H9 (cell line): ENCODE measurements at regions not wholly inside any gene's neighbourhood (a gene's known extent, or its start where the extent isn't known, plus 50 kb on each side); places are given as distances from the start of the nearest gene placed in this dataset.

ENCODE experiments used
- DNase-seq: peaks from one replicate; pipeline ENCODE4 v3.0.0-alpha.2; 2017
- H2AFZ ChIP-seq: one replicate; pipeline ENCODE4 v1.6.1; 2013; ENCODE audit warnings: mild to moderate bottlenecking, low read length, control low read depth, moderate library complexity
- H2AK5ac ChIP-seq: 2 replicates; pipeline ENCODE4 v1.6.1; 2013; ENCODE audit warnings: low read length, control low read depth, mixed read lengths; ENCODE audit not compliant: insufficient read length
- H2BK120ac ChIP-seq: one replicate; pipeline ENCODE4 v1.6.1; 2013; ENCODE audit warnings: low read depth, mild to moderate bottlenecking, low read length, control low read depth, inconsistent platforms; ENCODE audit not compliant: poor library complexity, severe bottlenecking
- H2BK12ac ChIP-seq: 2 replicates; pipeline ENCODE4 v1.6.1; 2013; ENCODE audit warnings: low read length, control low read depth, mixed read lengths, low read depth; ENCODE audit not compliant: insufficient read length
- H2BK15ac ChIP-seq: 2 replicates; pipeline ENCODE4 v1.6.1; 2013; ENCODE audit warnings: low read depth, low read length, control low read depth
- H2BK20ac ChIP-seq: one replicate; pipeline ENCODE4 v1.6.1; 2013; ENCODE audit warnings: low read depth, mild to moderate bottlenecking, low read length, control low read depth, inconsistent platforms; ENCODE audit not compliant: poor library complexity, severe bottlenecking
- H2BK5ac ChIP-seq: 2 replicates; pipeline ENCODE4 v1.6.1; 2013; ENCODE audit warnings: low read length, control low read depth, mixed read lengths; ENCODE audit not compliant: insufficient read length
- H3K14ac ChIP-seq: 2 replicates; pipeline ENCODE4 v1.6.1; 2013; ENCODE audit warnings: low read length, control low read depth; ENCODE audit not compliant: insufficient read depth
- H3K18ac ChIP-seq: 2 replicates; pipeline ENCODE4 v1.6.1; 2013; ENCODE audit warnings: low read depth, mild to moderate bottlenecking, mixed read lengths, low read length, control low read depth; ENCODE audit not compliant: insufficient read length
- H3K23ac ChIP-seq: 2 replicates; pipeline ENCODE4 v1.6.1; 2013; ENCODE audit warnings: low read length, control low read depth, mixed read lengths, low read depth; ENCODE audit not compliant: insufficient read length
- H3K23me2 ChIP-seq: 2 replicates; pipeline ENCODE4 v1.6.1; 2013; ENCODE audit warnings: low read depth, mild to moderate bottlenecking, mixed read lengths, low read length, control low read depth; ENCODE audit not compliant: insufficient read length, poor library complexity, severe bottlenecking
- H3K27ac ChIP-seq: 2 replicates; pipeline ENCODE4 v1.5.1; 2013; ENCODE audit warnings: low read length, control low read depth, mixed read lengths, low read depth; ENCODE audit not compliant: insufficient read length
- H3K27me3 ChIP-seq: 2 replicates; pipeline ENCODE4 v1.6.1; 2013; ENCODE audit warnings: low read length, control low read depth, inconsistent platforms; ENCODE audit not compliant: insufficient read depth
- H3K4ac ChIP-seq: 2 replicates; pipeline ENCODE4 v1.6.1; 2013; ENCODE audit warnings: low read depth, mild to moderate bottlenecking, control low read depth, inconsistent platforms, low read length, moderate library complexity
- H3K4me1 ChIP-seq: 2 replicates; pipeline ENCODE4 v1.6.1; 2013; ENCODE audit warnings: low read length, control low read depth, inconsistent platforms; ENCODE audit not compliant: insufficient read depth
- H3K4me2 ChIP-seq: 2 replicates; pipeline ENCODE4 v1.6.1; 2013; ENCODE audit warnings: low read length, control low read depth, mixed read lengths; ENCODE audit not compliant: insufficient read length, insufficient read depth
- H3K56ac ChIP-seq: 2 replicates; pipeline ENCODE4 v1.6.1; 2013; ENCODE audit warnings: low read depth, mild to moderate bottlenecking, mixed read lengths, low read length, control low read depth; ENCODE audit not compliant: insufficient read length
- H3K79me1 ChIP-seq: 2 replicates; pipeline ENCODE4 v1.6.1; 2013; ENCODE audit warnings: low read depth, mild to moderate bottlenecking, moderate library complexity, low read length, control low read depth, inconsistent platforms; ENCODE audit not compliant: insufficient read depth, poor library complexity, severe bottlenecking
- H3K79me2 ChIP-seq: 2 replicates; pipeline ENCODE4 v1.6.1; 2013; ENCODE audit warnings: low read length, control low read depth, inconsistent platforms; ENCODE audit not compliant: insufficient read depth
- H3K9ac ChIP-seq: 2 replicates; pipeline ENCODE4 v1.6.1; 2013; ENCODE audit warnings: low read length, control low read depth, mixed read lengths; ENCODE audit not compliant: insufficient read length; ENCODE audit errors: extremely low read depth
- H3K9me3 ChIP-seq: one replicate; pipeline ENCODE4 v1.6.1; 2013; ENCODE audit warnings: low read depth, low read length, inconsistent platforms; ENCODE audit not compliant: control insufficient read depth
- H3T11ph ChIP-seq: one replicate; pipeline ENCODE4 v1.6.1; 2013; ENCODE audit warnings: mild to moderate bottlenecking, low read length, control low read depth, inconsistent platforms
- H4K20me1 ChIP-seq: one replicate; pipeline ENCODE4 v1.6.1; 2013; ENCODE audit not compliant: control insufficient read depth, insufficient read length, insufficient read depth
- H4K5ac ChIP-seq: 2 replicates; pipeline ENCODE4 v1.6.1; 2013; ENCODE audit warnings: low read depth, mild to moderate bottlenecking, mixed read lengths, low read length, control low read depth; ENCODE audit not compliant: insufficient read length
- H4K8ac ChIP-seq: replicated peaks from 2 replicates; pipeline ENCODE4 v1.6.1; 2013; ENCODE audit warnings: low read length, control low read depth, mixed read lengths, low read depth; ENCODE audit not compliant: insufficient read length
- H4K91ac ChIP-seq: 2 replicates; pipeline ENCODE4 v1.6.1; 2013; ENCODE audit warnings: low read depth, mild to moderate bottlenecking, moderate library complexity, mixed read lengths, low read length, control low read depth; ENCODE audit not compliant: insufficient read length
- H3K27ac Mint-ChIP-seq, 3 experiments: 2 replicates in 2 of 3; 3 replicates in 1 of 3; pipeline ENCODE4 v1.8.0; 2020 to 2021; ENCODE audit warnings: mixed read lengths in 3 of 3, mild to moderate bottlenecking in 1 of 3, moderate library complexity in 1 of 3
- H3K27me3 Mint-ChIP-seq: 2 replicates; pipeline ENCODE4 v1.8.0; 2021; ENCODE audit warnings: low read depth, mild to moderate bottlenecking, moderate library complexity, mixed read lengths
- H3K36me3 Mint-ChIP-seq, 3 experiments: 2 replicates in 2 of 3; 3 replicates in 1 of 3; pipeline ENCODE4 v1.8.0; 2020 to 2021; ENCODE audit warnings: low read depth in 3 of 3, mixed read lengths in 3 of 3; ENCODE audit not compliant: insufficient read depth in 1 of 3
- H3K4me1 Mint-ChIP-seq, 2 experiments: 2 replicates each; pipeline ENCODE4 v1.8.0; 2020; ENCODE audit warnings: mixed read lengths in 2 of 2
- H3K4me3 Mint-ChIP-seq, 2 experiments: 2 replicates in 1 of 2; 3 replicates in 1 of 2; pipeline ENCODE4 v1.8.0; 2020 to 2021; ENCODE audit warnings: mild to moderate bottlenecking in 2 of 2, mixed read lengths in 2 of 2, moderate library complexity in 1 of 2
- H3K9me3 Mint-ChIP-seq, 2 experiments: 2 replicates in 1 of 2; 3 replicates in 1 of 2; pipeline ENCODE4 v1.8.0; 2020; ENCODE audit warnings: mild to moderate bottlenecking in 2 of 2, mixed read lengths in 2 of 2, moderate library complexity in 1 of 2
- CTCF ChIP-seq: fragments of 200-600 bp; sonication (generic); conservative IDR thresholded peaks from 3 replicates; pipeline ENCODE4 v1.8.0; 2021; ENCODE audit warnings: antibody characterized with exemption, mild to moderate bottlenecking
- WGBS: extraction: QIAGEN DNeasy Blood & Tissue Kit; methylation state at CpG from one replicate; pipeline ENCODE4 v1.1.7; 2013; ENCODE audit warnings: missing lambda C conversion rate, low lambda C conversion rate, mixed read lengths; ENCODE audit not compliant: insufficient read length; ENCODE audit errors: extremely low coverage; 5-methylcytosine and 5-hydroxymethylcytosine counted together

- H3K4me2 ChIP-seq: no peak overlapping the region
- H3K56ac ChIP-seq: no peak overlapping the region
- Mint-ChIP-seq H3K27me3 (no peaks in the 10 kb centered on the region), H3K9me3 (peaks cover 3 to 4% of the 10 kb centered on the region in 2 experiments; a peak in 4 of 5 replicates), H3K36me3 (no peaks in the 10 kb centered on the region), H3K27ac (no peak overlapping the region), H3K4me1 (peaks cover 13% of the 10 kb centered on the region in 2 experiments), H3K4me3 (no peak overlapping the region)
- no peak overlapping the region for H3K4ac ChIP-seq
- H3K9ac ChIP-seq: no peak overlapping the region
- no peak overlapping the region for H2BK20ac ChIP-seq
- no peaks in the 10 kb centered on the region for H3K79me2 ChIP-seq
- no peak overlapping the region for H4K5ac ChIP-seq
- peaks cover 5% of the 10 kb centered on the region; the same call in 1 of the 2 replicates for H3K4me1 ChIP-seq
- H3K27ac ChIP-seq: no peak overlapping the region
- WGBS: no CpG with 5 or more reads among the region's 1 CpG
- no peak overlapping the region for H3K23ac ChIP-seq
- H3K14ac ChIP-seq: no peak overlapping the region
- no peaks in the 10 kb centered on the region for H3K27me3 ChIP-seq
- H2BK12ac ChIP-seq: no peak overlapping the region
- H3K18ac ChIP-seq: no peak overlapping the region
- no peaks in the 10 kb centered on the region for H3K9me3 ChIP-seq
- H2BK5ac ChIP-seq: no peak overlapping the region
- no peak for DNase-seq
- no peaks in the 10 kb centered on the region for H3K23me2 ChIP-seq
- no peak overlapping the region for H2AFZ ChIP-seq
- H2BK15ac ChIP-seq: no peak overlapping the region
- H2BK120ac ChIP-seq: no peak overlapping the region
- H2AK5ac ChIP-seq: no peak overlapping the region
- H3K79me1 ChIP-seq: no peaks in the 10 kb centered on the region
- H3T11ph ChIP-seq: no peak overlapping the region
- no peak overlapping the region for H4K91ac ChIP-seq
- no peaks in the 10 kb centered on the region for H4K20me1 ChIP-seq
- no peak for TF ChIP-seq CTCF
- no peak overlapping the region for H4K8ac ChIP-seq
Measured at GRCh38 chr20:54372313-54372712, 103.1 kb upstream of the DOK5 start.
